NCI-H2029 (cell line): ENCODE measurements at regions not wholly inside any gene's neighbourhood (a gene's known extent, or its start where the extent isn't known, plus 50 kb on each side); places are given as distances from the start of the nearest gene placed in this dataset.

Source experiments
- DNase-seq: peaks from one replicate; lab custom pipeline; 2025; lab: John Stamatoyannopoulos, UW

- DNase-seq, result no peak
Measured at GRCh38 chr12:25827141-25827540, 131.3 kb upstream of the RASSF8 start.

- no peak for DNase-seq
Measured at GRCh38 chr12:25827747-25828146, 130.7 kb upstream of the RASSF8 start.

GRCh38 chr12:25828188-25828587 lies 130.3 kb upstream of the RASSF8 start:
- no peak for DNase-seq

- DNase-seq, result no peak
Measured at GRCh38 chr12:25829192-25829591, 129.3 kb upstream of the RASSF8 start.

- no peak for DNase-seq
Measured at GRCh38 chr12:25830456-25830855, 128.0 kb upstream of the RASSF8 start.

- no peak for DNase-seq
Measured at GRCh38 chr12:25833657-25834056, 124.8 kb upstream of the RASSF8 start.

- no peak for DNase-seq
Measured at GRCh38 chr12:25835385-25835784, 123.1 kb upstream of the RASSF8 start.

GRCh38 chr12:25838007-25838406 lies 120.5 kb upstream of the RASSF8 start:
- no peak for DNase-seq

GRCh38 chr12:25839470-25839869 lies 119.0 kb upstream of the RASSF8 start:
- DNase-seq, result no peak

GRCh38 chr12:25840678-25841465 lies 117.6 kb upstream of the RASSF8 start:
- no peak for DNase-seq

- no peak for DNase-seq
Measured at GRCh38 chr12:25842254-25842653, 116.2 kb upstream of the RASSF8 start.

- no peak for DNase-seq
Measured at GRCh38 chr12:25843976-25844375, 114.5 kb upstream of the RASSF8 start.

- no peak for DNase-seq
Measured at GRCh38 chr12:25845415-25845814, 113.1 kb upstream of the RASSF8 start.

- DNase-seq, result no peak
Measured at GRCh38 chr12:25852792-25853191, 105.7 kb upstream of the RASSF8 start.

- DNase-seq, result no peak
Measured at GRCh38 chr12:25853316-25854095, 105.0 kb upstream of the RASSF8 start.

- DNase-seq, result no peak
Measured at GRCh38 chr12:25854991-25855390, 103.5 kb upstream of the RASSF8 start.

GRCh38 chr12:25855716-25856115 lies 102.8 kb upstream of the RASSF8 start:
- no peak for DNase-seq

GRCh38 chr12:25859976-25860375 lies 98.5 kb upstream of the RASSF8 start:
- DNase-seq, result no peak

GRCh38 chr12:25861226-25861625 lies 97.3 kb upstream of the RASSF8 start:
- DNase-seq, result no peak

- no peak for DNase-seq
Measured at GRCh38 chr12:25864306-25865276, 93.9 kb upstream of the RASSF8 start.

- DNase-seq, result no peak
Measured at GRCh38 chr12:25866586-25867378, 91.7 kb upstream of the RASSF8 start.
